ENCODE measurements at regions not wholly inside any gene's neighbourhood (a gene's known extent, or its start where the extent isn't known, plus 50 kb on each side); places are given as distances from the start of the nearest gene placed in this dataset.

GRCh38 chr18:76546436-76546835 is 51.4 kb upstream of the ZNF516 start:
- Histone ChIP-seq H3K4me1 (ENCODE audit: control insufficient read depth in 1 of 2, extremely low read depth in 1 of 2, insufficient read depth in 2 of 2, low read length in 2 of 2) (no peaks in the 10 kb centered on the region), H3K27ac (ENCODE audit: low read length) (no peak overlapping the region), H3K9me3 (no peaks in the 10 kb centered on the region), H3K36me3 (ENCODE audit: control insufficient read depth in 2 of 2, extremely low read depth in 1 of 2, insufficient read depth in 1 of 2, low read length in 1 of 2) (no peaks in the 10 kb centered on the region), H3K4me3 (ENCODE audit: control insufficient read depth in 1 of 2, extremely low read depth in 1 of 2, low read length in 1 of 2) (no peak overlapping the region), H3K27me3 (replicated peaks in 1 of 2; ENCODE audit: control insufficient read depth in 2 of 2, extremely low read depth in 1 of 2, insufficient read depth in 2 of 2, low read length in 1 of 2) (peaks cover 0 to 5% of the 10 kb centered on the region in 2 experiments)
- Mint-ChIP-seq H3K4me3 (no peak overlapping the region), H3K27ac (no peak overlapping the region), H3K36me3 (no peaks in the 10 kb centered on the region), H3K4me1 (no peaks in the 10 kb centered on the region), H3K9me3 (no peaks in the 10 kb centered on the region), H3K27me3 (peaks cover 2 to 12% of the 10 kb centered on the region in 2 donors)
- DNase-seq (no peak), ATAC-seq (replicated peaks in 1 of 4) (no peak)
- POLR2A ChIA-PET = no interaction called here
- WGBS (ENCODE audit: insufficient coverage) = 63% methylated on average over 1 of the region's 6 CpGs
- CTCF ChIA-PET = no interaction called here

GRCh38 chr18:76546088-76546435 is 51.0 kb upstream of the ZNF516 start:
- DNase-seq (no peak), ATAC-seq (replicated peaks in 1 of 4) (no peak)
- no peaks in the 10 kb centered on the region for H3K9me3 Mint-ChIP-seq
- CTCF ChIA-PET = no interaction called here
- H3K9me3 ChIP-seq = no peaks in the 10 kb centered on the region
- H3K27me3 ChIP-seq (replicated peaks in 1 of 2; ENCODE audit: control insufficient read depth in 2 of 2, extremely low read depth in 1 of 2, insufficient read depth in 2 of 2, low read length in 1 of 2) = peaks cover 0 to 5% of the 10 kb centered on the region in 2 experiments
- no peak overlapping the region for H3K4me3 ChIP-seq (ENCODE audit: control insufficient read depth in 1 of 2, extremely low read depth in 1 of 2, low read length in 1 of 2)
- H3K4me3 Mint-ChIP-seq = no peak overlapping the region
- no peaks in the 10 kb centered on the region for H3K36me3 Mint-ChIP-seq
- POLR2A ChIA-PET = no interaction called here
- 86% methylated on average over 4 of the region's 7 CpGs for WGBS (ENCODE audit: insufficient coverage)
- H3K4me1 ChIP-seq (ENCODE audit: control insufficient read depth in 1 of 2, extremely low read depth in 1 of 2, insufficient read depth in 2 of 2, low read length in 2 of 2) = no peaks in the 10 kb centered on the region
- no peak overlapping the region for H3K27ac Mint-ChIP-seq
- no peak overlapping the region for H3K27ac ChIP-seq (ENCODE audit: low read length)
- no peaks in the 10 kb centered on the region for H3K4me1 Mint-ChIP-seq
- H3K27me3 Mint-ChIP-seq = peaks cover 2 to 12% of the 10 kb centered on the region in 2 donors
- no peaks in the 10 kb centered on the region for H3K36me3 ChIP-seq (ENCODE audit: control insufficient read depth in 2 of 2, extremely low read depth in 1 of 2, insufficient read depth in 1 of 2, low read length in 1 of 2)

- Mint-ChIP-seq H3K4me3 (no peak overlapping the region), H3K27me3 (peaks cover 3 to 12% of the 10 kb centered on the region in 2 donors), H3K27ac (no peak overlapping the region), H3K36me3 (no peaks in the 10 kb centered on the region), H3K4me1 (no peaks in the 10 kb centered on the region), H3K9me3 (no peaks in the 10 kb centered on the region)
- CTCF ChIA-PET = no interaction called here
- no peaks in the 10 kb centered on the region for H3K9me3 ChIP-seq
- H3K36me3 ChIP-seq (ENCODE audit: control insufficient read depth in 2 of 2, extremely low read depth in 1 of 2, insufficient read depth in 1 of 2, low read length in 1 of 2) = no peaks in the 10 kb centered on the region
- WGBS (ENCODE audit: insufficient coverage) = 74% methylated on average over 13 of the region's 14 CpGs
- H3K27me3 ChIP-seq (replicated peaks in 1 of 2; ENCODE audit: control insufficient read depth in 2 of 2, extremely low read depth in 1 of 2, insufficient read depth in 2 of 2, low read length in 1 of 2) = peaks cover 0 to 6% of the 10 kb centered on the region in 2 experiments
- no peak overlapping the region for H3K4me3 ChIP-seq (ENCODE audit: control insufficient read depth in 1 of 2, extremely low read depth in 1 of 2, low read length in 1 of 2)
- POLR2A ChIA-PET = no interaction called here
- DNase-seq (no peak), ATAC-seq (replicated peaks in 1 of 4) (no peak)
- H3K4me1 ChIP-seq (ENCODE audit: control insufficient read depth in 1 of 2, extremely low read depth in 1 of 2, insufficient read depth in 2 of 2, low read length in 2 of 2) = no peaks in the 10 kb centered on the region
- no peak overlapping the region for H3K27ac ChIP-seq (ENCODE audit: low read length)
Observed at GRCh38 chr18:76545433-76546087, 50.5 kb upstream of the ZNF516 start.

- DNase-seq (no peak), ATAC-seq (replicated peaks in 1 of 4) (no peak)
- no peaks in the 10 kb centered on the region for H3K36me3 ChIP-seq (ENCODE audit: control insufficient read depth in 2 of 2, extremely low read depth in 1 of 2, insufficient read depth in 1 of 2, low read length in 1 of 2)
- H3K4me3 ChIP-seq (ENCODE audit: control insufficient read depth in 1 of 2, extremely low read depth in 1 of 2, low read length in 1 of 2) = no peak overlapping the region
- no peak overlapping the region for H3K4me3 Mint-ChIP-seq
- 89% methylated on average over 5 of the region's 10 CpGs for WGBS (ENCODE audit: insufficient coverage)
- CTCF ChIA-PET = no interaction called here
- H3K4me1 ChIP-seq (ENCODE audit: control insufficient read depth in 1 of 2, extremely low read depth in 1 of 2, insufficient read depth in 2 of 2, low read length in 2 of 2) = no peaks in the 10 kb centered on the region
- no peaks in the 10 kb centered on the region for H3K4me1 Mint-ChIP-seq
- H3K27ac Mint-ChIP-seq = no peak overlapping the region
- H3K9me3 Mint-ChIP-seq = no peaks in the 10 kb centered on the region
- H3K27me3 Mint-ChIP-seq = peaks cover 7 to 10% of the 10 kb centered on the region in 2 donors
- no peaks in the 10 kb centered on the region for H3K36me3 Mint-ChIP-seq
- H3K27me3 ChIP-seq (replicated peaks in 1 of 2; ENCODE audit: control insufficient read depth in 2 of 2, extremely low read depth in 1 of 2, insufficient read depth in 2 of 2, low read length in 1 of 2) = peaks cover 0 to 9% of the 10 kb centered on the region in 2 experiments
- H3K27ac ChIP-seq (ENCODE audit: low read length) = no peak overlapping the region
- H3K9me3 ChIP-seq = no peaks in the 10 kb centered on the region
- POLR2A ChIA-PET = interaction anchor here in 1 of 2 donors (0.7 kb wide), 1 partner anchor 1665 kb away, joined by 9 read pairs; no protein-coding TSS in a partner anchor
Observed at GRCh38 chr18:76544511-76545345, 49.7 kb upstream of the ZNF516 start.

All from T-cell (primary cell).